Fibroblast of lung (primary cell): ENCODE measurements at regions not wholly inside any gene's neighbourhood (a gene's known extent, or its start where the extent isn't known, plus 50 kb on each side); places are given as distances from the start of the nearest gene placed in this dataset.

Experiments
- EZH2 ChIP-seq: IDR thresholded peaks from 2 replicates; pipeline ENCODE4 v1.5.1; 2012; ENCODE audit warnings: low read length, control low read depth, mild to moderate bottlenecking; ENCODE audit errors: missing control alignments
- TF ChIP-seq, protein P1 (sequence below), 2 donors: IDR thresholded peaks in 1 of 2; conservative IDR thresholded peaks in 1 of 2; 1 replicate in 1 of 2; 2 replicates in 1 of 2; pipeline ENCODE4 v1.5.1; 2011 to 2012; ENCODE audit warnings: low read length in 2 of 2, control low read depth in 1 of 2, inconsistent platforms in 1 of 2, low read depth in 1 of 2, mild to moderate bottlenecking in 1 of 2

GRCh38 chr12:73973486-73973885, 564.1 kb upstream of the ATXN7L3B start:
- TF ChIP-seq, protein P1, sequence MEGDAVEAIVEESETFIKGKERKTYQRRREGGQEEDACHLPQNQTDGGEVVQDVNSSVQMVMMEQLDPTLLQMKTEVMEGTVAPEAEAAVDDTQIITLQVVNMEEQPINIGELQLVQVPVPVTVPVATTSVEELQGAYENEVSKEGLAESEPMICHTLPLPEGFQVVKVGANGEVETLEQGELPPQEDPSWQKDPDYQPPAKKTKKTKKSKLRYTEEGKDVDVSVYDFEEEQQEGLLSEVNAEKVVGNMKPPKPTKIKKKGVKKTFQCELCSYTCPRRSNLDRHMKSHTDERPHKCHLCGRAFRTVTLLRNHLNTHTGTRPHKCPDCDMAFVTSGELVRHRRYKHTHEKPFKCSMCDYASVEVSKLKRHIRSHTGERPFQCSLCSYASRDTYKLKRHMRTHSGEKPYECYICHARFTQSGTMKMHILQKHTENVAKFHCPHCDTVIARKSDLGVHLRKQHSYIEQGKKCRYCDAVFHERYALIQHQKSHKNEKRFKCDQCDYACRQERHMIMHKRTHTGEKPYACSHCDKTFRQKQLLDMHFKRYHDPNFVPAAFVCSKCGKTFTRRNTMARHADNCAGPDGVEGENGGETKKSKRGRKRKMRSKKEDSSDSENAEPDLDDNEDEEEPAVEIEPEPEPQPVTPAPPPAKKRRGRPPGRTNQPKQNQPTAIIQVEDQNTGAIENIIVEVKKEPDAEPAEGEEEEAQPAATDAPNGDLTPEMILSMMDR (conservative IDR thresholded peaks at IDR 0.05 in 1 of 2, IDR thresholded peaks at IDR 0.05 in 1 of 2; ENCODE audit: low read depth in 1 of 2, low read length in 2 of 2) = no peak
- no peak for TF ChIP-seq EZH2
